ENCODE measurements at regions not wholly inside any gene's neighbourhood (a gene's known extent, or its start where the extent isn't known, plus 50 kb on each side); places are given as distances from the start of the nearest gene placed in this dataset.

DNA sequence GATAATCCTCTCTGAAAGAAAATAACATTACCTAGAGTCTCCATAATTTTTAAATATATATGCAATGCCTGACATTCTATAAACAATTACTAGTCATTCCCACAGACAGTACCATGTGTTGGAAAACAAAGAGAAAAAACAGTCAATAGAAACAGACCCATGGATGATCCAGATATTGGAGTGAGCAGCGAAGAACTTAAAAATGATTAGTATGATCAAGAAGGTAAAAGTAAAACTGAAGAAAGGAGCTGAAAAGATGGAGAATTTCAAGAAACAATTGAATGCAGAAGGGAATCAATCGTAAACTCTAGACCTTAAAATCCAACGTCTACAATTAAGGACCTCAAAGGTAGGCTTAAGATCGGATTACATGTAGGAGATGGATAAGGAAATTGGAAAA lies 330.6 kb downstream of the SHANK2 start:
- no peak overlapping the region for H3K4me2 ChIP-seq
- no peaks in the 10 kb centered on the region for H3K4me1 ChIP-seq (ENCODE audit: control insufficient read depth in 1 of 2, insufficient read depth in 2 of 2, low read depth in 1 of 2, low read length in 1 of 2)
- ChIA-PET CTCF (no interaction called here), POLR2A (no interaction called here)
- no peak for DNase-seq
- H2AFZ ChIP-seq (ENCODE audit: low read depth) = no peak overlapping the region
- TF ChIP-seq POLR2AphosphoS5 (IDR thresholded peaks at IDR 0.05; ENCODE audit: low read depth, low read length) (no peak), MEF2A (IDR thresholded peaks at IDR 0.05; ENCODE audit: borderline replicate concordance, low read depth) (no peak), SIN3A (IDR thresholded peaks at IDR 0.05; ENCODE audit: borderline replicate concordance, low read depth, low read length) (no peak), EP300 (IDR thresholded peaks at IDR 0.05; ENCODE audit: borderline replicate concordance in 1 of 2, low read depth in 1 of 2, low read length in 1 of 2) (no peak), CHD2 (IDR thresholded peaks at IDR 0.05; ENCODE audit: low read length, partially characterized antibody) (no peak), RAD21 (IDR thresholded peaks at IDR 0.05; ENCODE audit: low read length) (no peak), NRF1 (IDR thresholded peaks at IDR 0.05; ENCODE audit: low read depth, low read length) (no peak), YY1 (IDR thresholded peaks at IDR 0.05; ENCODE audit: low read depth) (no peak), TCF12 (IDR thresholded peaks at IDR 0.05) (no peak), RXRA (IDR thresholded peaks at IDR 0.05; ENCODE audit: borderline replicate concordance, low read depth) (no peak), MXI1 (IDR thresholded peaks at IDR 0.05; ENCODE audit: low read depth, low read length) (no peak)
- TF ChIP-seq, protein P1, sequence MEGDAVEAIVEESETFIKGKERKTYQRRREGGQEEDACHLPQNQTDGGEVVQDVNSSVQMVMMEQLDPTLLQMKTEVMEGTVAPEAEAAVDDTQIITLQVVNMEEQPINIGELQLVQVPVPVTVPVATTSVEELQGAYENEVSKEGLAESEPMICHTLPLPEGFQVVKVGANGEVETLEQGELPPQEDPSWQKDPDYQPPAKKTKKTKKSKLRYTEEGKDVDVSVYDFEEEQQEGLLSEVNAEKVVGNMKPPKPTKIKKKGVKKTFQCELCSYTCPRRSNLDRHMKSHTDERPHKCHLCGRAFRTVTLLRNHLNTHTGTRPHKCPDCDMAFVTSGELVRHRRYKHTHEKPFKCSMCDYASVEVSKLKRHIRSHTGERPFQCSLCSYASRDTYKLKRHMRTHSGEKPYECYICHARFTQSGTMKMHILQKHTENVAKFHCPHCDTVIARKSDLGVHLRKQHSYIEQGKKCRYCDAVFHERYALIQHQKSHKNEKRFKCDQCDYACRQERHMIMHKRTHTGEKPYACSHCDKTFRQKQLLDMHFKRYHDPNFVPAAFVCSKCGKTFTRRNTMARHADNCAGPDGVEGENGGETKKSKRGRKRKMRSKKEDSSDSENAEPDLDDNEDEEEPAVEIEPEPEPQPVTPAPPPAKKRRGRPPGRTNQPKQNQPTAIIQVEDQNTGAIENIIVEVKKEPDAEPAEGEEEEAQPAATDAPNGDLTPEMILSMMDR (IDR thresholded peaks at IDR 0.05) = no peak
- TF ChIP-seq, protein P2, sequence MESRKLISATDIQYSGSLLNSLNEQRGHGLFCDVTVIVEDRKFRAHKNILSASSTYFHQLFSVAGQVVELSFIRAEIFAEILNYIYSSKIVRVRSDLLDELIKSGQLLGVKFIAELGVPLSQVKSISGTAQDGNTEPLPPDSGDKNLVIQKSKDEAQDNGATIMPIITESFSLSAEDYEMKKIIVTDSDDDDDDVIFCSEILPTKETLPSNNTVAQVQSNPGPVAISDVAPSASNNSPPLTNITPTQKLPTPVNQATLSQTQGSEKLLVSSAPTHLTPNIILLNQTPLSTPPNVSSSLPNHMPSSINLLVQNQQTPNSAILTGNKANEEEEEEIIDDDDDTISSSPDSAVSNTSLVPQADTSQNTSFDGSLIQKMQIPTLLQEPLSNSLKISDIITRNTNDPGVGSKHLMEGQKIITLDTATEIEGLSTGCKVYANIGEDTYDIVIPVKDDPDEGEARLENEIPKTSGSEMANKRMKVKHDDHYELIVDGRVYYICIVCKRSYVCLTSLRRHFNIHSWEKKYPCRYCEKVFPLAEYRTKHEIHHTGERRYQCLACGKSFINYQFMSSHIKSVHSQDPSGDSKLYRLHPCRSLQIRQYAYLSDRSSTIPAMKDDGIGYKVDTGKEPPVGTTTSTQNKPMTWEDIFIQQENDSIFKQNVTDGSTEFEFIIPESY (IDR thresholded peaks at IDR 0.05; ENCODE audit: borderline replicate concordance, low read depth) = no peak
- TF ChIP-seq, protein P3, sequence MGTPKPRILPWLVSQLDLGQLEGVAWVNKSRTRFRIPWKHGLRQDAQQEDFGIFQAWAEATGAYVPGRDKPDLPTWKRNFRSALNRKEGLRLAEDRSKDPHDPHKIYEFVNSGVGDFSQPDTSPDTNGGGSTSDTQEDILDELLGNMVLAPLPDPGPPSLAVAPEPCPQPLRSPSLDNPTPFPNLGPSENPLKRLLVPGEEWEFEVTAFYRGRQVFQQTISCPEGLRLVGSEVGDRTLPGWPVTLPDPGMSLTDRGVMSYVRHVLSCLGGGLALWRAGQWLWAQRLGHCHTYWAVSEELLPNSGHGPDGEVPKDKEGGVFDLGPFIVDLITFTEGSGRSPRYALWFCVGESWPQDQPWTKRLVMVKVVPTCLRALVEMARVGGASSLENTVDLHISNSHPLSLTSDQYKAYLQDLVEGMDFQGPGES (IDR thresholded peaks at IDR 0.05; ENCODE audit: low read depth, low read length) = no peak
- TF ChIP-seq, protein P4, sequence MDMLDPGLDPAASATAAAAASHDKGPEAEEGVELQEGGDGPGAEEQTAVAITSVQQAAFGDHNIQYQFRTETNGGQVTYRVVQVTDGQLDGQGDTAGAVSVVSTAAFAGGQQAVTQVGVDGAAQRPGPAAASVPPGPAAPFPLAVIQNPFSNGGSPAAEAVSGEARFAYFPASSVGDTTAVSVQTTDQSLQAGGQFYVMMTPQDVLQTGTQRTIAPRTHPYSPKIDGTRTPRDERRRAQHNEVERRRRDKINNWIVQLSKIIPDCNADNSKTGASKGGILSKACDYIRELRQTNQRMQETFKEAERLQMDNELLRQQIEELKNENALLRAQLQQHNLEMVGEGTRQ (IDR thresholded peaks at IDR 0.05; ENCODE audit: borderline replicate concordance, low read depth, low read length) = no peak
- TF ChIP-seq, protein P5, sequence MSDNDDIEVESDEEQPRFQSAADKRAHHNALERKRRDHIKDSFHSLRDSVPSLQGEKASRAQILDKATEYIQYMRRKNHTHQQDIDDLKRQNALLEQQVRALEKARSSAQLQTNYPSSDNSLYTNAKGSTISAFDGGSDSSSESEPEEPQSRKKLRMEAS (IDR thresholded peaks at IDR 0.05; ENCODE audit: low read depth) = no peak
- TF ChIP-seq, protein P6, sequence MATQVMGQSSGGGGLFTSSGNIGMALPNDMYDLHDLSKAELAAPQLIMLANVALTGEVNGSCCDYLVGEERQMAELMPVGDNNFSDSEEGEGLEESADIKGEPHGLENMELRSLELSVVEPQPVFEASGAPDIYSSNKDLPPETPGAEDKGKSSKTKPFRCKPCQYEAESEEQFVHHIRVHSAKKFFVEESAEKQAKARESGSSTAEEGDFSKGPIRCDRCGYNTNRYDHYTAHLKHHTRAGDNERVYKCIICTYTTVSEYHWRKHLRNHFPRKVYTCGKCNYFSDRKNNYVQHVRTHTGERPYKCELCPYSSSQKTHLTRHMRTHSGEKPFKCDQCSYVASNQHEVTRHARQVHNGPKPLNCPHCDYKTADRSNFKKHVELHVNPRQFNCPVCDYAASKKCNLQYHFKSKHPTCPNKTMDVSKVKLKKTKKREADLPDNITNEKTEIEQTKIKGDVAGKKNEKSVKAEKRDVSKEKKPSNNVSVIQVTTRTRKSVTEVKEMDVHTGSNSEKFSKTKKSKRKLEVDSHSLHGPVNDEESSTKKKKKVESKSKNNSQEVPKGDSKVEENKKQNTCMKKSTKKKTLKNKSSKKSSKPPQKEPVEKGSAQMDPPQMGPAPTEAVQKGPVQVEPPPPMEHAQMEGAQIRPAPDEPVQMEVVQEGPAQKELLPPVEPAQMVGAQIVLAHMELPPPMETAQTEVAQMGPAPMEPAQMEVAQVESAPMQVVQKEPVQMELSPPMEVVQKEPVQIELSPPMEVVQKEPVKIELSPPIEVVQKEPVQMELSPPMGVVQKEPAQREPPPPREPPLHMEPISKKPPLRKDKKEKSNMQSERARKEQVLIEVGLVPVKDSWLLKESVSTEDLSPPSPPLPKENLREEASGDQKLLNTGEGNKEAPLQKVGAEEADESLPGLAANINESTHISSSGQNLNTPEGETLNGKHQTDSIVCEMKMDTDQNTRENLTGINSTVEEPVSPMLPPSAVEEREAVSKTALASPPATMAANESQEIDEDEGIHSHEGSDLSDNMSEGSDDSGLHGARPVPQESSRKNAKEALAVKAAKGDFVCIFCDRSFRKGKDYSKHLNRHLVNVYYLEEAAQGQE (IDR thresholded peaks at IDR 0.05; ENCODE audit: low read depth, low read length) = no peak
- H3K27me3 ChIP-seq (ENCODE audit: insufficient read depth) = no peaks in the 10 kb centered on the region
- no peak overlapping the region for H3K4me3 ChIP-seq (ENCODE audit: low read depth in 2 of 2, low read length in 1 of 2)
- 22% methylated on average over 4 of the region's 4 CpGs for WGBS (ENCODE audit: low lambda C conversion rate)
- no peaks in the 10 kb centered on the region for H3K9me3 ChIP-seq
- no peaks in the 10 kb centered on the region for H3K9me2 ChIP-seq
- no peak overlapping the region for H3K9ac ChIP-seq
- H3K79me2 ChIP-seq (ENCODE audit: insufficient read depth) = no peaks in the 10 kb centered on the region
- no peak overlapping the region for H3K27ac ChIP-seq (ENCODE audit: low read depth in 2 of 2, low read length in 1 of 2)
- no peaks in the 10 kb centered on the region for H3K36me3 ChIP-seq (replicated peaks in 1 of 2; ENCODE audit: control insufficient read depth in 1 of 2, insufficient read depth in 2 of 2, low read length in 1 of 2)
- no peaks in the 10 kb centered on the region for H3F3A ChIP-seq (replicated peaks; ENCODE audit: insufficient read depth)
- H4K20me1 ChIP-seq (ENCODE audit: insufficient read depth) = no peaks in the 10 kb centered on the region

All from SK-N-SH (cell line).